ENCODE measurements at regions not wholly inside any gene's neighbourhood (a gene's known extent, or its start where the extent isn't known, plus 50 kb on each side); places are given as distances from the start of the nearest gene placed in this dataset.

GRCh38 chr20:40245829-40246228 is 443.2 kb downstream of the MAFB start:
- no peak for TF ChIP-seq CTCF (IDR thresholded peaks at IDR 0.05; ENCODE audit: low read depth, low read length, poor library complexity, severe bottlenecking)
- TF ChIP-seq EZH2phosphoT487 (IDR thresholded peaks at IDR 0.05; ENCODE audit: borderline replicate concordance, low read length) = no peak

Measured in DOHH2 (cell line).